H1 (cell line): ENCODE measurements at regions not wholly inside any gene's neighbourhood (a gene's known extent, or its start where the extent isn't known, plus 50 kb on each side); places are given as distances from the start of the nearest gene placed in this dataset.

Experiments
- NANOG ChIP-seq: IDR thresholded peaks from 2 replicates; pipeline ENCODE4 v1.6.1; 2011; ENCODE audit warnings: low read length, low read depth, mild to moderate bottlenecking, inconsistent platforms; ENCODE audit not compliant: insufficient read depth, poor library complexity, severe bottlenecking
- RNF2 ChIP-seq: fragments of 200-900, 300-1000 bp; sonication (generic); IDR thresholded peaks from 2 replicates; pipeline ENCODE4 v1.7.1; 2016; ENCODE audit warnings: borderline replicate concordance, low read depth, mild to moderate bottlenecking, antibody characterized with exemption, low read length; ENCODE audit not compliant: poor library complexity, severe bottlenecking; ENCODE audit errors: missing control alignments
- TF ChIP-seq, protein P1 (sequence below): fragments of 300-600 bp; sonication (generic); IDR thresholded peaks from 2 replicates; pipeline ENCODE4 v1.7.1; 2012; ENCODE audit warnings: low read length, moderate library complexity, mild to moderate bottlenecking, inconsistent platforms; ENCODE audit not compliant: insufficient replicate concordance

DNA sequence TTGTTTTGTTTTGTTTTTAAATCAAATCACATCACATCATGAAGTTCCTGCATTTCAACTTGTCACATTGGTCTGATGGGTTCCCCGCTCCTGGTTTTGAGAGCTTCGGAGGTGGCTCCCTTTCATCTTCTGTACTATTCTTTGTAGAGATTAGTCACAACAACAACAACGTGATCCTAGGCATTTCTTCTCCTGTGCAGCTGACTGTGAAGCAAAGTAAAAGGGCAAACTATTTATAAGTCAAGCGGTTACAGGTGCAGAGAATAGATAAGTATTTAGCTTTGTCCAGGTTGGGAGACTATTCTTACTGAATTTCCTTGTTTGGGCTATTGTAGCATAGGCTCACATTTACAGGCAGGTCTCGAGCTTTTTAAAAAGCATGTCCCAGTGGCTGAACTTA lies 197.7 kb upstream of the CDKN2B start (continued):
- TF ChIP-seq RNF2 (no peak), NANOG (no peak)
- TF ChIP-seq, protein P1, sequence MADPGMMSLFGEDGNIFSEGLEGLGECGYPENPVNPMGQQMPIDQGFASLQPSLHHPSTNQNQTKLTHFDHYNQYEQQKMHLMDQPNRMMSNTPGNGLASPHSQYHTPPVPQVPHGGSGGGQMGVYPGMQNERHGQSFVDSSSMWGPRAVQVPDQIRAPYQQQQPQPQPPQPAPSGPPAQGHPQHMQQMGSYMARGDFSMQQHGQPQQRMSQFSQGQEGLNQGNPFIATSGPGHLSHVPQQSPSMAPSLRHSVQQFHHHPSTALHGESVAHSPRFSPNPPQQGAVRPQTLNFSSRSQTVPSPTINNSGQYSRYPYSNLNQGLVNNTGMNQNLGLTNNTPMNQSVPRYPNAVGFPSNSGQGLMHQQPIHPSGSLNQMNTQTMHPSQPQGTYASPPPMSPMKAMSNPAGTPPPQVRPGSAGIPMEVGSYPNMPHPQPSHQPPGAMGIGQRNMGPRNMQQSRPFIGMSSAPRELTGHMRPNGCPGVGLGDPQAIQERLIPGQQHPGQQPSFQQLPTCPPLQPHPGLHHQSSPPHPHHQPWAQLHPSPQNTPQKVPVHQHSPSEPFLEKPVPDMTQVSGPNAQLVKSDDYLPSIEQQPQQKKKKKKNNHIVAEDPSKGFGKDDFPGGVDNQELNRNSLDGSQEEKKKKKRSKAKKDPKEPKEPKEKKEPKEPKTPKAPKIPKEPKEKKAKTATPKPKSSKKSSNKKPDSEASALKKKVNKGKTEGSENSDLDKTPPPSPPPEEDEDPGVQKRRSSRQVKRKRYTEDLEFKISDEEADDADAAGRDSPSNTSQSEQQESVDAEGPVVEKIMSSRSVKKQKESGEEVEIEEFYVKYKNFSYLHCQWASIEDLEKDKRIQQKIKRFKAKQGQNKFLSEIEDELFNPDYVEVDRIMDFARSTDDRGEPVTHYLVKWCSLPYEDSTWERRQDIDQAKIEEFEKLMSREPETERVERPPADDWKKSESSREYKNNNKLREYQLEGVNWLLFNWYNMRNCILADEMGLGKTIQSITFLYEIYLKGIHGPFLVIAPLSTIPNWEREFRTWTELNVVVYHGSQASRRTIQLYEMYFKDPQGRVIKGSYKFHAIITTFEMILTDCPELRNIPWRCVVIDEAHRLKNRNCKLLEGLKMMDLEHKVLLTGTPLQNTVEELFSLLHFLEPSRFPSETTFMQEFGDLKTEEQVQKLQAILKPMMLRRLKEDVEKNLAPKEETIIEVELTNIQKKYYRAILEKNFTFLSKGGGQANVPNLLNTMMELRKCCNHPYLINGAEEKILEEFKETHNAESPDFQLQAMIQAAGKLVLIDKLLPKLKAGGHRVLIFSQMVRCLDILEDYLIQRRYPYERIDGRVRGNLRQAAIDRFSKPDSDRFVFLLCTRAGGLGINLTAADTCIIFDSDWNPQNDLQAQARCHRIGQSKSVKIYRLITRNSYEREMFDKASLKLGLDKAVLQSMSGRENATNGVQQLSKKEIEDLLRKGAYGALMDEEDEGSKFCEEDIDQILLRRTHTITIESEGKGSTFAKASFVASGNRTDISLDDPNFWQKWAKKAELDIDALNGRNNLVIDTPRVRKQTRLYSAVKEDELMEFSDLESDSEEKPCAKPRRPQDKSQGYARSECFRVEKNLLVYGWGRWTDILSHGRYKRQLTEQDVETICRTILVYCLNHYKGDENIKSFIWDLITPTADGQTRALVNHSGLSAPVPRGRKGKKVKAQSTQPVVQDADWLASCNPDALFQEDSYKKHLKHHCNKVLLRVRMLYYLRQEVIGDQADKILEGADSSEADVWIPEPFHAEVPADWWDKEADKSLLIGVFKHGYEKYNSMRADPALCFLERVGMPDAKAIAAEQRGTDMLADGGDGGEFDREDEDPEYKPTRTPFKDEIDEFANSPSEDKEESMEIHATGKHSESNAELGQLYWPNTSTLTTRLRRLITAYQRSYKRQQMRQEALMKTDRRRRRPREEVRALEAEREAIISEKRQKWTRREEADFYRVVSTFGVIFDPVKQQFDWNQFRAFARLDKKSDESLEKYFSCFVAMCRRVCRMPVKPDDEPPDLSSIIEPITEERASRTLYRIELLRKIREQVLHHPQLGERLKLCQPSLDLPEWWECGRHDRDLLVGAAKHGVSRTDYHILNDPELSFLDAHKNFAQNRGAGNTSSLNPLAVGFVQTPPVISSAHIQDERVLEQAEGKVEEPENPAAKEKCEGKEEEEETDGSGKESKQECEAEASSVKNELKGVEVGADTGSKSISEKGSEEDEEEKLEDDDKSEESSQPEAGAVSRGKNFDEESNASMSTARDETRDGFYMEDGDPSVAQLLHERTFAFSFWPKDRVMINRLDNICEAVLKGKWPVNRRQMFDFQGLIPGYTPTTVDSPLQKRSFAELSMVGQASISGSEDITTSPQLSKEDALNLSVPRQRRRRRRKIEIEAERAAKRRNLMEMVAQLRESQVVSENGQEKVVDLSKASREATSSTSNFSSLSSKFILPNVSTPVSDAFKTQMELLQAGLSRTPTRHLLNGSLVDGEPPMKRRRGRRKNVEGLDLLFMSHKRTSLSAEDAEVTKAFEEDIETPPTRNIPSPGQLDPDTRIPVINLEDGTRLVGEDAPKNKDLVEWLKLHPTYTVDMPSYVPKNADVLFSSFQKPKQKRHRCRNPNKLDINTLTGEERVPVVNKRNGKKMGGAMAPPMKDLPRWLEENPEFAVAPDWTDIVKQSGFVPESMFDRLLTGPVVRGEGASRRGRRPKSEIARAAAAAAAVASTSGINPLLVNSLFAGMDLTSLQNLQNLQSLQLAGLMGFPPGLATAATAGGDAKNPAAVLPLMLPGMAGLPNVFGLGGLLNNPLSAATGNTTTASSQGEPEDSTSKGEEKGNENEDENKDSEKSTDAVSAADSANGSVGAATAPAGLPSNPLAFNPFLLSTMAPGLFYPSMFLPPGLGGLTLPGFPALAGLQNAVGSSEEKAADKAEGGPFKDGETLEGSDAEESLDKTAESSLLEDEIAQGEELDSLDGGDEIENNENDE = no peak
